ENCODE measurements at regions not wholly inside any gene's neighbourhood (a gene's known extent, or its start where the extent isn't known, plus 50 kb on each side); places are given as distances from the start of the nearest gene placed in this dataset.

DNA sequence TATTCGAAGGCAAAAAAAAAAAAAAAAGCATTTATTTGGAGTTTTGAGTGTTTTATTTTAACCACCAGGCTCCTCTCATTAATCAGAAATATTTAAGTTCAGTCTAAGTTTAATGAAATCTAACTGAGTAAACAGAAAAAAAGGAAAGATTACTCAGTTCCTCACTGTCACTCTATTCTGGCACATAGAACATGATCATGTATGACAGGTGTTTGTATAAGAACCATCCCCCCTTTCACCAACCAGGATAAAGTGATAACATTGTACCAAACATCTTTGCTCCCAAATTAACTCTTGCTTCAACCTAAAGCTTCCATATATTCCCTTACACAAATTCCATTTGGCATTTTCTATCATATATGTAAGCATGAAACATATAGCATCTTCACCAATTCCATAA is 176.2 kb upstream of the HSF2 start:
- Histone ChIP-seq H3K18ac (ENCODE audit: insufficient read length, low read depth, low read length) (no peak overlapping the region), H3K9ac (ENCODE audit: extremely low read depth, insufficient read length, low read length) (no peak overlapping the region), H3K79me1 (ENCODE audit: insufficient read depth, low read depth, low read length, poor library complexity, severe bottlenecking) (no peaks in the 10 kb centered on the region), H2AFZ (ENCODE audit: low read length) (no peak overlapping the region), H3K4me1 (ENCODE audit: insufficient read depth, low read length) (no peaks in the 10 kb centered on the region), H4K5ac (ENCODE audit: insufficient read length, low read depth, low read length) (no peak overlapping the region), H3K14ac (ENCODE audit: insufficient read depth, low read length) (no peak overlapping the region), H3K9me3 (ENCODE audit: control insufficient read depth, low read depth, low read length) (no peaks in the 10 kb centered on the region), H3K27ac (ENCODE audit: insufficient read length, low read depth, low read length) (no peak overlapping the region), H4K8ac (replicated peaks; ENCODE audit: insufficient read length, low read depth, low read length) (no peak overlapping the region), H3K27me3 (ENCODE audit: insufficient read depth, low read length) (no peaks in the 10 kb centered on the region), H2BK15ac (ENCODE audit: low read depth, low read length) (no peak overlapping the region), H3K23me2 (ENCODE audit: insufficient read length, low read depth, low read length, poor library complexity, severe bottlenecking) (no peaks in the 10 kb centered on the region), H2BK120ac (ENCODE audit: low read depth, low read length, poor library complexity, severe bottlenecking) (no peak overlapping the region), H4K20me1 (ENCODE audit: control insufficient read depth, insufficient read depth, insufficient read length) (no peaks in the 10 kb centered on the region), H3K4ac (ENCODE audit: low read depth, low read length) (no peak overlapping the region), H4K91ac (ENCODE audit: insufficient read length, low read depth, low read length) (no peak overlapping the region), H3K4me2 (ENCODE audit: insufficient read depth, insufficient read length, low read length) (no peak overlapping the region), H3K23ac (ENCODE audit: insufficient read length, low read depth, low read length) (no peak overlapping the region), H2BK12ac (ENCODE audit: insufficient read length, low read depth, low read length) (no peak overlapping the region), H2AK5ac (ENCODE audit: insufficient read length, low read length) (no peak overlapping the region), H2BK5ac (ENCODE audit: insufficient read length, low read length) (no peak overlapping the region), H2BK20ac (ENCODE audit: low read depth, low read length, poor library complexity, severe bottlenecking) (no peak overlapping the region), H3K79me2 (ENCODE audit: insufficient read depth, low read length) (no peaks in the 10 kb centered on the region), H3T11ph (ENCODE audit: low read length) (no peak overlapping the region), H3K56ac (ENCODE audit: insufficient read length, low read depth, low read length) (no peak overlapping the region)
- Mint-ChIP-seq H3K27me3 (ENCODE audit: low read depth) (no peaks in the 10 kb centered on the region; the same call in 1 of the 2 replicates), H3K27ac (no peak overlapping the region), H3K36me3 (ENCODE audit: insufficient read depth in 1 of 3, low read depth in 3 of 3) (no peaks in the 10 kb centered on the region), H3K4me1 (peaks cover 3 to 4% of the 10 kb centered on the region in 2 experiments), H3K9me3 (no peaks in the 10 kb centered on the region; a peak in 1 of 5 replicates), H3K4me3 (no peak overlapping the region)
- no CpG with 5 or more reads among the region's 1 CpG for WGBS (ENCODE audit: extremely low coverage, insufficient read length, low lambda C conversion rate)
- TF ChIP-seq, protein P1, sequence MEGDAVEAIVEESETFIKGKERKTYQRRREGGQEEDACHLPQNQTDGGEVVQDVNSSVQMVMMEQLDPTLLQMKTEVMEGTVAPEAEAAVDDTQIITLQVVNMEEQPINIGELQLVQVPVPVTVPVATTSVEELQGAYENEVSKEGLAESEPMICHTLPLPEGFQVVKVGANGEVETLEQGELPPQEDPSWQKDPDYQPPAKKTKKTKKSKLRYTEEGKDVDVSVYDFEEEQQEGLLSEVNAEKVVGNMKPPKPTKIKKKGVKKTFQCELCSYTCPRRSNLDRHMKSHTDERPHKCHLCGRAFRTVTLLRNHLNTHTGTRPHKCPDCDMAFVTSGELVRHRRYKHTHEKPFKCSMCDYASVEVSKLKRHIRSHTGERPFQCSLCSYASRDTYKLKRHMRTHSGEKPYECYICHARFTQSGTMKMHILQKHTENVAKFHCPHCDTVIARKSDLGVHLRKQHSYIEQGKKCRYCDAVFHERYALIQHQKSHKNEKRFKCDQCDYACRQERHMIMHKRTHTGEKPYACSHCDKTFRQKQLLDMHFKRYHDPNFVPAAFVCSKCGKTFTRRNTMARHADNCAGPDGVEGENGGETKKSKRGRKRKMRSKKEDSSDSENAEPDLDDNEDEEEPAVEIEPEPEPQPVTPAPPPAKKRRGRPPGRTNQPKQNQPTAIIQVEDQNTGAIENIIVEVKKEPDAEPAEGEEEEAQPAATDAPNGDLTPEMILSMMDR (conservative IDR thresholded peaks at IDR 0.05) = no peak
- DNase-seq = no peak

Measured in H9 (cell line).